ENCODE measurements at regions not wholly inside any gene's neighbourhood (a gene's known extent, or its start where the extent isn't known, plus 50 kb on each side); places are given as distances from the start of the nearest gene placed in this dataset.

DNA sequence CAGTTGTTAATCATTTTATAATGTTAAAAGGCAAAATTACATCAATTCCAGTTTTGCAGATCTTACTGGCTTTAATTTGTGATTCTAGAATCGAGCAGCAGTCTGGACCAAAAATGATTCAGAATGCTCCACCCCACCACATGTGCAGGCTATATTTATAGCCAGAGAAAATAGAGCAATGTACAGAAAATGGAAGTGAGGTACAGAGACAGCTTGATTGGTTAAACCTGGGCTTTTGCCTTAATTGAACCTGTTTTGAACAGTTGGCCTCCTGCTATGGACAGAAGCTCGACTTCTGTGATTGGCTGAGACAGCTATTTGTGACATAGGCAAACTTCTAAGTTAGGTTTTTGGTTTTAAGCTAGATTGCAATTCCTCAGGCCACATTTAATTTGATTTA lies 607.4 kb upstream of the MIR17HG start:
- TF ChIP-seq ZBED1 (IDR thresholded peaks at IDR 0.05) (no peak), EGR1 (conservative IDR thresholded peaks at IDR 0.05) (no peak), JUNB (CRISPR knock-in tag; conservative IDR thresholded peaks at IDR 0.05) (no peak), FOSL1 (tag; conservative IDR thresholded peaks at IDR 0.05) (no peak), ZC3H4 (CRISPR knock-in tag; IDR thresholded peaks at IDR 0.05; ENCODE audit: borderline replicate concordance) (no peak), U2AF2 (optimal IDR thresholded peaks at IDR 0.05; ENCODE audit: low read depth, low read length) (no peak), ESRRB (CRISPR knock-in tag; IDR thresholded peaks at IDR 0.05; ENCODE audit: borderline replicate concordance) (no peak), DPF2 (IDR thresholded peaks at IDR 0.05) (no peak), BACH1 (tag; IDR thresholded peaks at IDR 0.05) (no peak)
- TF ChIP-seq, protein P1, sequence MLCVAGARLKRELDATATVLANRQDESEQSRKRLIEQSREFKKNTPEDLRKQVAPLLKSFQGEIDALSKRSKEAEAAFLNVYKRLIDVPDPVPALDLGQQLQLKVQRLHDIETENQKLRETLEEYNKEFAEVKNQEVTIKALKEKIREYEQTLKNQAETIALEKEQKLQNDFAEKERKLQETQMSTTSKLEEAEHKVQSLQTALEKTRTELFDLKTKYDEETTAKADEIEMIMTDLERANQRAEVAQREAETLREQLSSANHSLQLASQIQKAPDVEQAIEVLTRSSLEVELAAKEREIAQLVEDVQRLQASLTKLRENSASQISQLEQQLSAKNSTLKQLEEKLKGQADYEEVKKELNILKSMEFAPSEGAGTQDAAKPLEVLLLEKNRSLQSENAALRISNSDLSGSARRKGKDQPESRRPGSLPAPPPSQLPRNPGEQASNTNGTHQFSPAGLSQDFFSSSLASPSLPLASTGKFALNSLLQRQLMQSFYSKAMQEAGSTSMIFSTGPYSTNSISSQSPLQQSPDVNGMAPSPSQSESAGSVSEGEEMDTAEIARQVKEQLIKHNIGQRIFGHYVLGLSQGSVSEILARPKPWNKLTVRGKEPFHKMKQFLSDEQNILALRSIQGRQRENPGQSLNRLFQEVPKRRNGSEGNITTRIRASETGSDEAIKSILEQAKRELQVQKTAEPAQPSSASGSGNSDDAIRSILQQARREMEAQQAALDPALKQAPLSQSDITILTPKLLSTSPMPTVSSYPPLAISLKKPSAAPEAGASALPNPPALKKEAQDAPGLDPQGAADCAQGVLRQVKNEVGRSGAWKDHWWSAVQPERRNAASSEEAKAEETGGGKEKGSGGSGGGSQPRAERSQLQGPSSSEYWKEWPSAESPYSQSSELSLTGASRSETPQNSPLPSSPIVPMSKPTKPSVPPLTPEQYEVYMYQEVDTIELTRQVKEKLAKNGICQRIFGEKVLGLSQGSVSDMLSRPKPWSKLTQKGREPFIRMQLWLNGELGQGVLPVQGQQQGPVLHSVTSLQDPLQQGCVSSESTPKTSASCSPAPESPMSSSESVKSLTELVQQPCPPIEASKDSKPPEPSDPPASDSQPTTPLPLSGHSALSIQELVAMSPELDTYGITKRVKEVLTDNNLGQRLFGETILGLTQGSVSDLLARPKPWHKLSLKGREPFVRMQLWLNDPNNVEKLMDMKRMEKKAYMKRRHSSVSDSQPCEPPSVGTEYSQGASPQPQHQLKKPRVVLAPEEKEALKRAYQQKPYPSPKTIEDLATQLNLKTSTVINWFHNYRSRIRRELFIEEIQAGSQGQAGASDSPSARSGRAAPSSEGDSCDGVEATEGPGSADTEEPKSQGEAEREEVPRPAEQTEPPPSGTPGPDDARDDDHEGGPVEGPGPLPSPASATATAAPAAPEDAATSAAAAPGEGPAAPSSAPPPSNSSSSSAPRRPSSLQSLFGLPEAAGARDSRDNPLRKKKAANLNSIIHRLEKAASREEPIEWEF (CRISPR knock-in tag; IDR thresholded peaks at IDR 0.05) = no peak
- TF ChIP-seq, protein P2, sequence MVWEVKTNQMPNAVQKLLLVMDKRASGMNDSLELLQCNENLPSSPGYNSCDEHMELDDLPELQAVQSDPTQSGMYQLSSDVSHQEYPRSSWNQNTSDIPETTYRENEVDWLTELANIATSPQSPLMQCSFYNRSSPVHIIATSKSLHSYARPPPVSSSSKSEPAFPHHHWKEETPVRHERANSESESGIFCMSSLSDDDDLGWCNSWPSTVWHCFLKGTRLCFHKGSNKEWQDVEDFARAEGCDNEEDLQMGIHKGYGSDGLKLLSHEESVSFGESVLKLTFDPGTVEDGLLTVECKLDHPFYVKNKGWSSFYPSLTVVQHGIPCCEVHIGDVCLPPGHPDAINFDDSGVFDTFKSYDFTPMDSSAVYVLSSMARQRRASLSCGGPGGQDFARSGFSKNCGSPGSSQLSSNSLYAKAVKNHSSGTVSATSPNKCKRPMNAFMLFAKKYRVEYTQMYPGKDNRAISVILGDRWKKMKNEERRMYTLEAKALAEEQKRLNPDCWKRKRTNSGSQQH (CRISPR knock-in tag; IDR thresholded peaks at IDR 0.05) = no peak
- TF ChIP-seq, protein P3, sequence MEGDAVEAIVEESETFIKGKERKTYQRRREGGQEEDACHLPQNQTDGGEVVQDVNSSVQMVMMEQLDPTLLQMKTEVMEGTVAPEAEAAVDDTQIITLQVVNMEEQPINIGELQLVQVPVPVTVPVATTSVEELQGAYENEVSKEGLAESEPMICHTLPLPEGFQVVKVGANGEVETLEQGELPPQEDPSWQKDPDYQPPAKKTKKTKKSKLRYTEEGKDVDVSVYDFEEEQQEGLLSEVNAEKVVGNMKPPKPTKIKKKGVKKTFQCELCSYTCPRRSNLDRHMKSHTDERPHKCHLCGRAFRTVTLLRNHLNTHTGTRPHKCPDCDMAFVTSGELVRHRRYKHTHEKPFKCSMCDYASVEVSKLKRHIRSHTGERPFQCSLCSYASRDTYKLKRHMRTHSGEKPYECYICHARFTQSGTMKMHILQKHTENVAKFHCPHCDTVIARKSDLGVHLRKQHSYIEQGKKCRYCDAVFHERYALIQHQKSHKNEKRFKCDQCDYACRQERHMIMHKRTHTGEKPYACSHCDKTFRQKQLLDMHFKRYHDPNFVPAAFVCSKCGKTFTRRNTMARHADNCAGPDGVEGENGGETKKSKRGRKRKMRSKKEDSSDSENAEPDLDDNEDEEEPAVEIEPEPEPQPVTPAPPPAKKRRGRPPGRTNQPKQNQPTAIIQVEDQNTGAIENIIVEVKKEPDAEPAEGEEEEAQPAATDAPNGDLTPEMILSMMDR (IDR thresholded peaks at IDR 0.05 in 2 of 3, conservative IDR thresholded peaks at IDR 0.05 in 1 of 3; ENCODE audit: insufficient read depth in 2 of 3, low read depth in 1 of 3, low read length in 3 of 3) = no peak

Data from K562 (cell line).